HepG2 (cell line): ENCODE measurements at regions not wholly inside any gene's neighbourhood (a gene's known extent, or its start where the extent isn't known, plus 50 kb on each side); places are given as distances from the start of the nearest gene placed in this dataset.

Experiments used
- ATAC-seq: fragments of 200-7000 bp; cut with Tn5 transposase; 3 replicates; pipeline ENCODE4 v1.9.1; 2020; ENCODE audit warnings: mild to moderate bottlenecking, moderate library complexity
- BruUV-seq: library from RNA; stranded (reverse); fragments of 400-500 nt; replicated peaks from 2 replicates; lab custom pipeline; 2021; lab: Mats Ljungman, UMichigan
- CTCF ChIA-PET: fragments of 300-600 bp; formaldehyde crosslinking; extraction: SDS; loops from one replicate; lab custom pipeline; 2021; ENCODE audit warnings: low total read pairs, inconsistent platforms, low intra/inter-chr PET ratio; lab: Yijun Ruan, JAX
- POLR2A ChIA-PET: fragments of 350-600 bp; sonication (Branson Sonifier 250); formaldehyde crosslinking; loops from one replicate; lab custom pipeline; 2020; ENCODE audit warnings: antibody characterized with exemption, inconsistent platforms; lab: Yijun Ruan, JAX
- DNase-seq: peaks from one replicate; pipeline ENCODE4 v3.0.0-alpha.2; 2015; ENCODE audit warnings: low spot score
- FAIRE-seq: peaks from 3 replicates; lab custom pipeline; 2011; peaks lifted over from hg19 to GRCh38; lab: Jason Lieb, UNC
- H2AFZ ChIP-seq: one replicate; pipeline ENCODE4 v1.6.1; 2011; ENCODE audit warnings: low read length, inconsistent platforms
- H3K27ac ChIP-seq: fragments of 300-600 bp; 3 replicates; pipeline ENCODE4 v1.8.0; 2011; ENCODE audit warnings: mixed run types, mild to moderate bottlenecking, mixed read lengths, low read length, inconsistent platforms; ENCODE audit not compliant: insufficient read depth; ENCODE audit errors: extremely low read length
- H3K27me3 ChIP-seq, 2 experiments: fragments of 200-600 bp in 1 of 2; 2 replicates in 1 of 2; 3 replicates in 1 of 2; pipeline versions ENCODE4 v1.6.0 to v1.8.0; 2011; ENCODE audit warnings: low read length in 2 of 2, mild to moderate bottlenecking in 2 of 2, moderate library complexity in 2 of 2, inconsistent platforms in 1 of 2; ENCODE audit not compliant: insufficient read depth in 2 of 2, control insufficient read depth in 1 of 2
- H3K36me3 ChIP-seq, 2 experiments: fragments of 200-600 bp in 1 of 2; replicated peaks in 1 of 2; 2 replicates in 1 of 2; 3 replicates in 1 of 2; pipeline versions ENCODE4 v1.5.1 to v1.8.0; 2011; ENCODE audit warnings: low read length in 2 of 2, inconsistent platforms in 1 of 2; ENCODE audit not compliant: insufficient read depth in 2 of 2, control insufficient read depth in 1 of 2
- H3K4me1 ChIP-seq: 2 replicates; pipeline ENCODE4 v1.5.1; 2012; ENCODE audit warnings: low read length, inconsistent platforms; ENCODE audit not compliant: insufficient read depth
- H3K4me2 ChIP-seq: 2 replicates; pipeline ENCODE4 v1.6.0; 2011; ENCODE audit warnings: low read depth, low read length, inconsistent platforms
- H3K4me3 ChIP-seq, 3 experiments: fragments of 200-600 bp in 1 of 3; sonication (generic), shearing (Covaris generic) in 1 of 3; replicated peaks in 1 of 3; 2 replicates each; pipeline ENCODE4 v1.5.1; 2011 to 2016; ENCODE audit warnings: low read length in 3 of 3, inconsistent platforms in 2 of 3, low read depth in 2 of 3, mild to moderate bottlenecking in 2 of 3, control low read depth in 1 of 3, mixed read lengths in 1 of 3; ENCODE audit not compliant: insufficient read depth in 1 of 3
- H3K79me2 ChIP-seq: one replicate; pipeline ENCODE4 v1.6.1; 2011; ENCODE audit warnings: low read length, inconsistent platforms; ENCODE audit not compliant: insufficient read depth
- H3K9ac ChIP-seq: 2 replicates; pipeline ENCODE4 v1.6.0; 2011; ENCODE audit warnings: mild to moderate bottlenecking, low read depth, low read length, inconsistent platforms; ENCODE audit not compliant: insufficient read depth
- H3K9me3 ChIP-seq: 2 replicates; pipeline ENCODE4 v1.5.1; 2012; ENCODE audit warnings: mild to moderate bottlenecking, low read length
- H4K20me1 ChIP-seq: 2 replicates; pipeline ENCODE4 v1.6.0; 2011; ENCODE audit warnings: inconsistent platforms, mild to moderate bottlenecking, low read length, moderate library complexity; ENCODE audit not compliant: insufficient read depth
- REL ChIP-seq: sonication (generic); formaldehyde crosslinking; conservative IDR thresholded peaks from 2 replicates; pipeline ENCODE4 v1.8.0; 2022; ENCODE audit warnings: mild to moderate bottlenecking, missing genetic modification reagents, moderate library complexity
- WGBS: methylation state at CpG from one replicate; pipeline ENCODE4 v1.1.6; 2017; ENCODE audit warnings: low lambda C conversion rate; 5-methylcytosine and 5-hydroxymethylcytosine counted together
- in situ Hi-C: cut with HindIII; loops from 2 replicates; pipeline ENCODE4 v1.10.0; 2017; ENCODE audit warnings: low pct_unique_long_range_greater_than_20kb; ENCODE audit not compliant: extremely low pct_ligation_motif_present
- intact Hi-C: fragments of 100-400 bp; cut with micrococcal nuclease; formaldehyde crosslinking; loops from one replicate; pipeline ENCODE4 v1.10.0; 2022; ENCODE audit not compliant: unreplicated experiment
- TF ChIP-seq, protein P1 (sequence below): fragments of 450-650 bp; IDR thresholded peaks from 2 replicates; pipeline ENCODE4 v1.6.1; 2016

DNA sequence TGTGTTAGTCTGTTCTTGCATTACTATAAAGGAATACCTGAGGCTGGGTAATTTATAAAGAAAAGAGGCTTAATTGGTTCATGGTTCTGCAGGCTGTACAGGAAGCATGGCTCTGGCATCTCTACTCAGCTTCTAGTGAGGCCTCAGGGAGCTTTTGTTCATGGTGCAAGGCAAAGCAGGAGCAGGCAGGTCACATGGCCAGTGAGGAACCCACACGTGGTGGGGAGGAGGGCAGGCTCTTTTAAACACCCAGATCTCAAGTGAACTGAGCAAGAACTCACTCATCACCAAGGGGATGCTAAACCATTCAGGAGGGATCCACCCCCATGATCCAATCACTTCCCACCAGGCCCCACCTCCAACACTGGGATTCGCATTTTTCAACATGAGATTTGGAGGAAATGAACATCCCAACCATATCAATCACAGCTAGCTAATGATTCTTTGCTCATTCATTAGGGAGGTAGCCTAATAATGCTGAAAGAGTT, 51.4 kb upstream of the RAP1A start:
- CTCF ChIA-PET: no interaction called here
- H3K9ac ChIP-seq: no peak overlapping the region
- H3K4me2 ChIP-seq: no peak overlapping the region

More for the DNA sequence above, 51.4 kb upstream of the RAP1A start:
- intact Hi-C loops: no loop called here
- WGBS: 59% methylated on average over 2 of the region's 2 CpGs
- Histone ChIP-seq H2AFZ (no peak overlapping the region), H3K27me3 (no peaks in the 10 kb centered on the region)
- POLR2A ChIA-PET: no interaction called here
- in situ Hi-C loops: no loop called here
- BruUV-seq: no TSS peak
- no peak for TF ChIP-seq REL (CRISPR knock-in tag)
- TF ChIP-seq, protein P1, sequence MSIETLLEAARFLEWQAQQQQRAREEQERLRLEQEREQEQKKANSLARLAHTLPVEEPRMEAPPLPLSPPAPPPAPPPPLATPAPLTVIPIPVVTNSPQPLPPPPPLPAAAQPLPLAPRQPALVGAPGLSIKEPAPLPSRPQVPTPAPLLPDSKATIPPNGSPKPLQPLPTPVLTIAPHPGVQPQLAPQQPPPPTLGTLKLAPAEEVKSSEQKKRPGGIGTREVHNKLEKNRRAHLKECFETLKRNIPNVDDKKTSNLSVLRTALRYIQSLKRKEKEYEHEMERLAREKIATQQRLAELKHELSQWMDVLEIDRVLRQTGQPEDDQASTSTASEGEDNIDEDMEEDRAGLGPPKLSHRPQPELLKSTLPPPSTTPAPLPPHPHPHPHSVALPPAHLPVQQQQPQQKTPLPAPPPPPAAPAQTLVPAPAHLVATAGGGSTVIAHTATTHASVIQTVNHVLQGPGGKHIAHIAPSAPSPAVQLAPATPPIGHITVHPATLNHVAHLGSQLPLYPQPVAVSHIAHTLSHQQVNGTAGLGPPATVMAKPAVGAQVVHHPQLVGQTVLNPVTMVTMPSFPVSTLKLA: peak; percentile 84
- TF ChIP-seq, all 625 proteins: peak for 1
- no peaks in the 10 kb centered on the region for H3K36me3 ChIP-seq
- DNase-seq: no peak
- no peak for FAIRE-seq
- no peak for ATAC-seq
- H3K27ac ChIP-seq: no peak overlapping the region
- H3K9me3 ChIP-seq: no peaks in the 10 kb centered on the region
- no peak overlapping the region for H3K4me3 ChIP-seq
- no peaks in the 10 kb centered on the region for H4K20me1 ChIP-seq
- no peaks in the 10 kb centered on the region for H3K79me2 ChIP-seq
- H3K4me1 ChIP-seq: peaks cover 42% of the 10 kb centered on the region
